Activated T-cell treated with anti-CD3 and anti-CD28 coated beads for 1 hour (primary cell): ENCODE measurements at regions not wholly inside any gene's neighbourhood (a gene's known extent, or its start where the extent isn't known, plus 50 kb on each side); places are given as distances from the start of the nearest gene placed in this dataset.
A peak's percentile ranks its signal among the peaks of the same experiment; 100 is the strongest.

Experiments
- DNase-seq: peaks from one replicate; pipeline ENCODE4 v3.0.0-alpha.2; 2020; ENCODE audit warnings: low read depth

DNA sequence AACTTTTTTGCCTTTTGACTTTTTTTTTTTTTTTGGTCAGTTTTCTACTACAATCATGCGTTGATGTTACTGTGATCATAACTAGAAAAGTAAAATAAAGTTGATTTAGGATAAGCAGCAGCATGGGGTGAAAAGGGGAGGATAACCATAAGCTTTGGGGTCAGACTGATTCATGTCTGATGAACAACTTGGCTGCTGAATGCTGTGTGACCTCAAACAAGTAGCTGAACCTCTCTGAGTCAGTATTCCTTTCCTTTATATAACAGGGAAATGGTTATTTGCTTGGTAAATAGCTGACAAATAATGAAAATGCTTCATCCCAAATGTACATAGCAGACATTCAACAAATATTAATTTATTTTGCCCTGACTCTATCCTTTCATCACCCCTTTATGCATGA is 413.0 kb downstream of the VRK1 start:
- DNase-seq, result no peak

DNA sequence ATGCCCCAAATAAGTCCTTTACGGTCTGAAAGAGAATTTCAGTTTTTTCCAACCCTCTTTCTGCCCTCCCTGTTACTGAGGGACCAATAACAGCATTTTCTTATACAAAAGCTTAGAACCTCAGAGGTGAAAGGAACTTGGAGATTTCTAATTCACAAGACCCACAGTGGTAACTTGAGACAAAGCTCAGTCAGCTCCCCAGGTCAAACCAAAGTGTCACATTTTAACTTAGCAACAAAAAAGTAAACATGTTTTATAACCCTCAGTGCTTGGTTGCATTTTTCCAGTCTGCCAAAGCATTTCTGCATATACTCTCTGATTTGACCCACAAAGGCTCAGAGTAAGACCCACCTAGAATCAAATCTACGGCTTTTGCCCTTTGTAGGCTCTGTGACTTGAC is 415.2 kb downstream of the VRK1 start:
- no peak for DNase-seq

GRCh38 chr14:97213720-97214119 is 416.5 kb downstream of the VRK1 start:
- DNase-seq, result no peak

GRCh38 chr14:97215263-97215969 is 418.2 kb downstream of the VRK1 start:
- no peak for DNase-seq

DNA sequence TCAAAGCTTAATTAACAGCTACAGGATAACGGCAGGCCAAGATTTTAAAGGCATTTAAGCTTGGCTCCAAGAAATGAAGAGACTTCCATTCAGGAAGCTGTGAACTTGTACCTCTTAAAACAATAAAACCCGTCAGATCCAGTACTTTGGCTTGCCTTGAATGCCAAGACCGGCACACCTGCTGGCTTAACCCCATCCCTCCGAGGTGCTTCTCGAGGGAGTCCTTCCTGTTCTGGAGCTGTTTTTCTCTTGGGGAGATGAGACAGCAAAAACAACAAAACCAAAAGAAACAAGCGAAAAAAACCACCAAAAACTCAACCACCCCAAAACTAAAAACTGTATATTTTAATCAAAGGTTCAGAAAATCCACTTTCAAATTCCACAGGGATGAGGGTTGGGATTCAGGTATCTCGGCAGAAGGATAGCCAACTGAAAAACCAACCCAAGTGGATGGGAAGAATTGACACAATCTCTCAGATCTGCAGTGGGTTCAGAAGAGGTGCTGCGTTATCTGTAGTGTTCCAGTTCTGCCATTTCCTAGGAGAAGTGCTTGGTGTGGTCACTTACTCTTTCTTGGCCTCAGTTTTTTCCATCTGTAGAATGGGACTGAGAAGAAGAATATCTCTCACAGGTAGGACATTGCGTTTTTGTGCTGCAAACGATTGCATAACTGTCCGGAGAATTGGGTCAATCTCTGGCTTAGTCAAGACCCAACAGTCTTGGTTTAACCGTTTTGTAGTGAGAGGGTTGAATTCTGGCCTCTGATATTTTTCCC is 420.1 kb downstream of the VRK1 start:
- no peak for DNase-seq

DNA sequence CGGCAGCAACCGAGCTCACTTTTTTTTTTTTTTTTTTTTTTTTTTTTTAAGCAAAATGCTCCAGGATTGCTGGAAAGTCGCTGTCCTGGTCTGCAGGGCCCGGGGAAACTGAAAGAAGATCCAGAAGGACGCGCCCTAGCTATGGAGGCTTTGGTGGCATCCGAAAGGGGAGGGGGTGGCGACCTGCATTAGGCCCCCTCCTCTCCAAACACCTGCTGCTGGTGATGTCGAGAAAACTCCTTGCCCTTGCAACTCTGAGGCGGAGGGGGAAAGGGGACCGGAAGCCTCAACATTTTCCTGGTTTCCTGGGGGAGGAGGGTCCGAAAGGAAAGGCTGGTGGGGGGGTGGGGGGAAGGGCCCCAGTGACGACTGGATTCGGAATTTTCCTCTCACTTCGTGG is 421.1 kb downstream of the VRK1 start:
- no peak for DNase-seq

GRCh38 chr14:97218691-97219430 is 421.7 kb downstream of the VRK1 start:
- DNase-seq, result peak; percentile 7

GRCh38 chr14:97219431-97220017 is 422.3 kb downstream of the VRK1 start:
- peak; percentile 1 for DNase-seq

DNA sequence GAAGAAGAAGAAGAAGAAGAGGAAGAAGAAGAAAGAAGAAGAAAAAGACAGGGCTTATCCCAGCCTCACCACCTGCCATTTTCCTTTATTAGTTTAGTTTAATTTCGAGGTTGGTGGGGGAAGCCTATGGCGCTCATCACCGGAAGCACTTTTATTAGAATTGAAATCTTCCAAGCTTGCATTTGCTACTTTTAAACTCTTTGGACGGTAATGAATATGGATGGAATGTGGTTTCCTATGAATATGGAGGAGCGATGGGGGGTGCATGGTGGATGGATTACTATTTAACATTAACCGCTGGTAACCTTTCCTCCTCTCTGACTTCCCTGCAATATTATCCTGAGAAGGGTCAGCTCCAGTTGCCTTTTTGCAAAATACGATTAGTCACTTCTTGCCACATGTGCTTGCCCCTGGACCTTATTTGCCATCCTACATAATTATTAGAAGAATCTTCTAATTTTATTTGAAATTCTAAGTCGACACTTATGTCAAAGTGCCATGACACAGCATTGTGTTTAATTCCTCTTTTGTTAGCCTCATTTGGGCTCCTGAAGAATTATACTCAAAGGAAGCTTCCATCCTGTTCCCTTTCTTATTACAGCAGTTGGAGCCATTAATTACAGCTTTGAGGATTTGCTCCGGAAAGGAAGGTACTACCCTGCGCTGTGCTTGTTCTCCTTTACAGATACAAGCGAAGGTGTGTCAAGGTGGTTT is 424.5 kb downstream of the VRK1 start:
- DNase-seq, result no peak

- no peak for DNase-seq
These were observed 426.8 kb downstream of the VRK1 start for GRCh38 chr14:97224016-97224415.

DNA sequence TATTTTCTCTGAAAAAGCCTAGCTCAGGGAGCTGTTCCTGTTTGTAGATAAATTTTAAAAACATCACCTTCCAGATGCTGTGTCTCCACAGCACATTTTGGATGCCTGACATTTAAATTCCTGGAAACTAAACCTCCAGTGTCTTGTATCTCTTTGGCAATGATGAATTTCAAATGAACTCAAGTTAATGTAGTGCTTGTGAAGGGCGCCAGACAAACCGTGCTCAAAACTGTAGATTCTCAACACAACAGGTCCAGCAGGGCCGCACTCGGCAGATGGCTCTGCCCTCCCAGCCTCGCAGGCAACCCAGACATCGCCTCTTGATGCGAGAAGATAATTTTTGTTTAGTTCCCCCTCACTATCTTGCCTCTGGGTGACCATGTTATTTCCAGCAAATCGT is 432.9 kb downstream of the VRK1 start:
- no peak for DNase-seq

DNA sequence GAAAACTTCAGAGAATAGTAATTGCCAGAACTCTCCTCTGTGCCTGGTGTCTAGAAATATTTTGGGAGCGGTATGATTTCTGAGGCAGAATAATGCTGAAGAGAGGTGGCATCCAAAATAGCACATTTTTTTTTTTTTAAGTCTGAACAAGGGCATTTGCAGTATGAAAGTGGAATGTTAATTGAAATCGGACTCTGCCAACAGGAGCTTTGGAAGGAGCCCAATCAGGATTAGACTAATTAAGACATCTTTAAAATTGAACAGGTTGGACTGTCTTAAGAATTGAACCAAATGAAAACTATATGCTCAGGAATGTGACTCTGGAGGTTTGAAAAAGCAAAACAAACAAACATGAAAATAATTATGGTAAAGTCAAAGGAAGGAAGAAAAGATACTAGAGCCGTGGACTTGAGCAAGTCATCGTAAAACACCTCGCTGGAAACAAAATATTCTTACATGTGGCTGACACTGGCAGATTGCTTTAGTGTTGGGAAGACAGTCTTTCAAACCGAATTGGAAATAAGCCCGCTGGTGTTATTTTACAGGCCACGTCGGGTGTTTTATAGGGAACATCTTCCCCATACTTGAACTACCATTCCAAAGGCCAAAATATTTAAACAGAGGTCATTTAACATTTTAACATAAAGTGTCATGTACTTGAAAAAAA is 436.3 kb downstream of the VRK1 start:
- DNase-seq, result no peak

- DNase-seq, result no peak
These were observed 449.5 kb downstream of the VRK1 start for GRCh38 chr14:97246648-97247047.

- DNase-seq, result no peak
These were observed 451.8 kb downstream of the VRK1 start for GRCh38 chr14:97248973-97249372.

GRCh38 chr14:97250931-97251330 is 453.7 kb downstream of the VRK1 start:
- DNase-seq, result no peak

DNA sequence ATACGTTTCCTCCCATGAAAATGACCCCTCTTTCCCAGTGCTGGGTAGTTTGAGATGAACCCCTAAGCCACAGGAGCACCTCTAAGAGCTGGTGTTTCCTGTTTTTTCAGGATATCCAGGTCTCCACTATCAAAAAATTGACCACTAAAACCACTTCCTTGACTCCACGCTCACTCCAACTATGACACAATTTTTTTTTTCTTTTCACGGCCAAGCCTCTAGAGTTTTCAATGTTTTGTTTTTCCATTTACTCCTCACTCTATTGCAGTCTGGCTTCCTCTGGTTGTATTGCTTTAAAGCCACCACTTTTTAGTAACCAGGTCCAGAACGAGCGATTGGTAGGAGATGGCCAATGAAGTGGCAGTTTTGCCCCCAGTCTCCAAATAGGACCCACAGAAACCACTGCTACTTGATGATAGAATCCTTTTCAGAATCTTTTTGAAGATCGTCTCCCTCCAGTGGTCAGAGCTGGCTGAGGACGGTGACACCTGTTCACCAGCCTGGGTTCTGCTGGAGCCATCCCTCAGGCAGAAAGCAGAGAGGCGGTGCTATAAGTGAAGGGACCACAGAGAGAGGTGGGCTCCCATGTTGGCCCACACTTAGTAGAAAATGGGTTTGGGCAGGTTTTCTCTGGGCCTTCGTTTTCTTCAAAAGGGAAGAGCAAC is 454.4 kb downstream of the VRK1 start:
- no peak for DNase-seq

DNA sequence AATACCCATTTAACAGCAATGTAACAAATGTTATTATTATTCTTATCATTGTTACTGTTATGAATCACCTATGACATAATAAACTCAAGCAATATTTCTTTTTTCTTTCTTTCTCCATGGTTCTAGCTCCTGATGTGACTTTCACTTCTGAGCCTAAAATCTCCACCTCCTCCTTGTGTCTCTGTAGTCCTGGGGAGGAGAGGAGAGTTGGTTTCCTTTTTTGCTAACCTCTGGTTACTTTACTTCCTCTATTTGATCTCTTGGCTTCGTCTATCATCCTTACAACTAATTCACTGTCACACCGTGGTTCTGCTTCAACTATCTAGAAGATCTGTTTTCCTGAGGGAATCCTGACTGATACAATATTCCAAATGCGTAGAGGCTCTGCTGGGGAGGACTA is 456.6 kb downstream of the VRK1 start:
- no peak for DNase-seq

DNA sequence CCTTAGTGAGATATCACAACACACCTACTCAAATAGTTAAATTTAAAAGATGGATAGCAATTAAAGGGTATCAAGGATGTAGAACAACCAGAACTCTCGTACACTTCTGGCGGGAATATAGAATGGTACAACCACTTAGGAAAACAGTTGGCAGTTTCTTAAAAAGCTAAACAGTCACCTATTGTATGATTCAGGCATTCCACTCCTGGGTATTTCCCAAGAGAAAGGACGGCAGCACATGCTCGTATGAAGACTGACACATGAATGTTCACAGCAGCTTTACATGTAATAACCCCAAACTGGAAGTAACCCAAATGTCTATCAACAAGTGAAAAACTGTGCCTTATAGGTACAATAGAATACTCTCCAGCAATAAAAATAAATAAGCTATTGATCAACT is 465.2 kb downstream of the VRK1 start:
- no peak for DNase-seq

GRCh38 chr14:97264516-97265230 is 467.5 kb downstream of the VRK1 start:
- no peak for DNase-seq

- DNase-seq, result no peak
These were observed 469.5 kb downstream of the VRK1 start for GRCh38 chr14:97266653-97267052.
